Suppressor macrophage treated with lipopolysaccharide for 1 hour (primary cell): ENCODE measurements at regions not wholly inside any gene's neighbourhood (a gene's known extent, or its start where the extent isn't known, plus 50 kb on each side); places are given as distances from the start of the nearest gene placed in this dataset.
A peak's percentile ranks its signal among the peaks of the same experiment; 100 is the strongest.
"Not testable (repeated sequence)": the region's sequence is repeated elsewhere in the genome, so short reads cannot be mapped to it uniquely, and the experiment has no call there.

ENCODE experiments used
- DNase-seq, 3 donors: peaks; one replicate each; pipeline ENCODE4 v3.0.0-alpha.2; 2020 to 2022

DNA sequence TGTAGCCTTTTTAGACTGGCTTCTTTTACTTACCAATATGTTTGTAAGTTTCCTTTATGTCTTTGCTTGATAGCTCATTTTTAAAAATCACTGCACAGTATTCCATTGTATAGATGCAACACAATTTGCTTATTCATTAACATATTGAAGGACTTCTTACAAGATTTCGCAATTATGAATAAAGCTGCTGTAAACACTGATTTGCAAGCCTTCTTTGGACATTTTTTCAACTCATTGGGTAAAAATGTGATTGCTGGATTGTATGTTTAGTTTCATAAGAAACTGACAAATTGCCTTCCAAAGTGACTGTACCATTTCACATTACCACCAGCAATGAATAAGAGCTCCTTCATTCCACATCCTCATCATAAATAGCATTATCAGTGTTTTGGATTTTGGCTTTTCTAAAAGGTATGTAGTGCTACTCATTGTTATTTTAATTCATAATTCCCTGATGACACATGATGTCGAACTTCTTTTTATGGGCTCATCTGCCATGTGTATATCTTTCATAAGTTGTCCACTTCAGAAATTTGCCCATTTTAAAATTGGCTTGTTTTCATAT, 80.7 kb downstream of the TFAP2B start:
- DNase-seq = no peak

DNA sequence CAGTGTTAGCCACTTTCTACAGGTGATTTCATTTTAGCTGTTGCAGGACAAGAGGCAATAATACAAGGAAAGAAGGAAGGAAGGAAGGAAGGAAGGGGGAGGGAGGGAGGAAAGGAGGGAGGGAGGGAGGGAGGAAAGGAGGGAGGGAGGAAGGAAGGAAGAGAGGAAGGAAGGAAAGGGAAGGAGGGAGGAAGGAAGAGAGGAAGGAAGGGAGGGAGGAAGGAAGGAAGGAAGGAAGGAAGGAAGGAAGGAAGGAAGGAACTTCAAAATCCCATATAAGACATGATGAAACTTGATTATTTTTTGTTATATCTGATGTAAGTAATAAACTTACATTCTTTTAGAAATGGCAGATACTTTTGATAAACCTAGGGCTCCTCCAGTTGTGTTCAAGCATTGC, 83.6 kb downstream of the TFAP2B start:
- DNase-seq = no peak

DNA sequence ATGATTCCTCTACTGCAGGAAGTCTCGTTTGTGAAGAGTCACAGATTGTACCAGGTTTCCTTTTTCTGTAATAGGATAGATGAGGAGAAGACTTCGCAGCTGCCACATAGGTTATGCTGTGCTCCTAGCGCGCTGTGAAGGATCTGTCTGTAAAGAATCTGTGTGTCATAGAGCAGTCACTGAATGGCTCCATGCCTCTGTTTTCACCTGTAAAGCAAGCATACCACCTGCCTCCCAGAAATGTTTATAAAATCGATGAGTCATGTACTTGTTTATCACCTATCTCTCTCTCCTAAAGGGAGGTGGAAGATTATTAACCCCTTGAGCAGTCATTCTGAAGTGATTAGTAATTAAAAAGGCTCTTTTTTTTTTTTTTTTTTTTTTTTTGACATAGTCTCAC, 86.6 kb downstream of the TFAP2B start:
- no peak for DNase-seq

DNA sequence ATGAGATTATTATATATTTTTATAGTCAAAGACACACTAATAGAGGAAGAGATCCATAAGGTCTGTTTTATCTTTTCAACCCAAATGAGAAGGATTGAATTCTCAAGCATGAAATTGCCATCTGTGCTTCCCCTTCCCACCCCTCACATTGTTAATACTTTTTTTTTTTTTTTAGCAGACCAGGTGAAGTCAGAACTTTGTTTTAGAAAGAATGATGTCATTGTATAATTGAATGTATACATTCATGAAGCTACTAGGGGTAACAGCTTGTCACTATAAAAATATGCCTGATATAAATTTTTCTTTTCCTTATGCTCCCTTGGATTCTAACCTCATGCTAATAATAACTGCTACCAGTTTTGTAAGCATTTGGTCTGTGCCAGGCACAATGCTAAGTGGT, 88.9 kb downstream of the TFAP2B start:
- no peak for DNase-seq

DNA sequence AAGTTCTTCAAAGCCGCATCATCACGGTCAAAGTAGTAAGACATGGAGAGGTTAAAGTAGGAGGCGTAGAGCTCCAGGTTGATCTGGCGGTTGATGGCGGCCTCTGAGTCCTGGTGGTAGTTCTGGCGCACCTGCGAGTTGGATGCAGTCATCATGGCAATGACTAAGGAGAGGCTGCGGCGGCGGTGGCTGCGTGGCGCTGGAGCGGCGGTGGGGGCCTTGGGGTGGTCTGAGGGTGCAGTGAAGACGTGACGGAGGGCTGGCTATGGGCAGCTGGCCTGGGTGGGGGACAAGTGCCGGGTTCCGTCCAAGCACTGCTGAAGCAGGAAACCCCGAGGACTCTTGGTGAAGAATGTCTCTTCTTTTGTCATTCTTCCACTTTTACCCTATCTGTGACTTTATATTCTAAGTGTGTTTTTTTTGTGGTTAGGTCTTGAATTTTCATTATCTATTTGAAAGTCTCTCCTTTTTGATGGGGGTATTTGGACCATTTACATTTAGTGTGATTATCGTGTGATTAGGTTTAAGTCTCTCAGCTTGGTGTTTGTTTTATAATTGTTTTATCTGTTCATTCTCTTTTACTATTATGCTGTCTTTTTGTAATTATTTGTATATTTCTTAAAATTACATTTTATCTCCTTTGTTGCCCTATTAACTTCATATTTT, 94.6 kb downstream of the TFAP2B start:
- DNase-seq = no peak

DNA sequence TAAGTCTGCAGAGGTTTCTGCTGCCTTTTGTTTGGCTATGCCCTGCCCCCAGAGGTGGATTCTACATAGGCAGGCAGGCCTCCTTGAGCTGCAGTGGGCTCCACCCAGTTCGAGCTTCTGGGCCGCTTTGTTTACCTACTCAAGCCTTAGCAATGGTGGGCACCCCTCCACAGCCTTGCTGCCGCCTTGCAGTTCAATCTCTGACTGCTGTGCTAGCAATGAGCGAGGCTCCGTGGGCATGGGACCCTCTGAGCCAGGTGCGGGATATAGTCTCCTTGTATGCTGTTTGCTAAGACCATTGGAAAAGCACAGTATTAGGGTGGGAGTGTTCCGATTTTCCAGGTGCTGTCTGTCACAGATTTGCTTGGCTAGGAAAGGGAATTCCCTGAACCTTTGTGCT, 102.7 kb downstream of the TFAP2B start:
- not testable (repeated sequence) for DNase-seq

DNA sequence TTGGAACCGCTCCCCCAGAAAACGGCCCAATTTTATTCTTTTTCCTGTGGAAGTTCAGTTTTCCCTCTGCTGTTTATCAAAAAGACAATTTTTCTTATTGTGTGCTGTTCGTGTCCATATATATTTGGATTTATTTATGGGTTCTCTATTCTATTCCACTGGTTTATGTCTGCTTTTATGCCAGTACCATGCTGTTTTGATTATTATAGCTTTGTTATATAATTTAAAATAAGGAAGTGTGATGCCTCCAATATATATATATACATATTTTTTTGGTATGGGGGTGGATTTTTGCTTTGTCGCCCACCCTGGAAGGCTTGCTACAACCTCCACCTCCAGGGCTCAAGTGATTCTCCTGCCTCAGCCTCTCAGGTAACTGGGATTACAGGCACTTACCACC, 103.3 kb downstream of the TFAP2B start:
- no peak for DNase-seq

DNA sequence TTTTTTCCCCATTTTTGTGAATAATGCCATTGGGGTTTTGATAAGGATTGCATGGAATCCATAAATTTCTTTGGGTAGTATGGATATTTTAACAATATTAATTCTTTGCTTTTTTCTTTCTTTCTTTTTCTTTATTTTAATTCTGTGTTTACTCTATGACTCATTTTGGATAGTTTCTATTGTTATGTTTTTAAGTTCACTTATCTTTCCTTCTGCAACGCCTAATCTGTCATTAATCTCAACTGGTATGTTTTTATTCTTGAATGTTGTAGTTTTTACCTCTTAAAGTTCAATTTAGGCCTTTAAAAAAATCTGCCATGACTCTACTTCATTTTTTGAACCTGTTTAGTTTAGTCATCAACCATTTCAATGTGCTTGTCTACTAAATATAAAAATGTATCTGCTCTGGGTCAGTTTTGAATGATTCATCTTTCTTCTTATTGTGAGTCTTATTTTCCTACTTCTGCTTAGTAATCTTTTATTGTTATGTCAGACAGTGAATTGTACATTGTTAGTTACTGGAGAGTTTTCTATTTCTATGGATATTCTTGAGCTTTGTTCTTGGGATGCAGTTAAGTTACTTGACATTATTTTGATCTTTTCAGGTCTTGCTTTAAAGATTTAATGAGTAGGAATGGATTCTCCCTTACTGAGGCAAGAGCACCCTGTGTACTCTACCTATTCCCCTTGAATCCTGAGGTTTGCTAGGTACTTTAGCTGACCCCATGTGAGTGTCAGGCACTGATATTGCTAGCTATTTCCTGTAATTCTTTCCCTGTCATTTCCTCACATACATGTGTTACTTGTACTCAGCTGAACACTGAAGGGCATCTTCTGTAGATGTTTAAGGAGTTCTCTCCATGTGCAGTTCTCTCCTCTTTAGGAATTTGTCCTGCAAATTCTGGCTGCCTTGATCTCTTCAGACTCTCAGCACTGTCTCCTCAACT, 104.2 kb downstream of the TFAP2B start:
- no peak for DNase-seq

DNA sequence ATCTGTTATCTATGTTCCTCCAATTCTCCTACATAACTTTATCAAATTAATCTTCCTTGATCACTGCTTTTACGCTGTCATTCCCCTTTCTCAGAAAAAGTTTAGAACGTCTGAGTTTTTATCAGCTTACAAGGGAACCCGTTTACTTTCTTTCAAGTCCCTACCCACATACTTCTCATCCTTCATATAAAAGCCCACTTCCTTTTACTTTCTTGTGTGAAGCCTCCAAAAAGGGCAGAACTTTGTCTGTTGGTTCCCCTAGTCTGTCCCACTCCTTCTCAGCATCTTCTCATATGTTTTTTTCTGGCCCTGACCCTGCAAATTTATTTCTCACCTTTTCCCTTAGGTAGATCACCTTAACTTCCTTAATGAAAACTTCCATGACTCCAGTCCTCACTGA, 106.1 kb downstream of the TFAP2B start:
- DNase-seq = no peak

DNA sequence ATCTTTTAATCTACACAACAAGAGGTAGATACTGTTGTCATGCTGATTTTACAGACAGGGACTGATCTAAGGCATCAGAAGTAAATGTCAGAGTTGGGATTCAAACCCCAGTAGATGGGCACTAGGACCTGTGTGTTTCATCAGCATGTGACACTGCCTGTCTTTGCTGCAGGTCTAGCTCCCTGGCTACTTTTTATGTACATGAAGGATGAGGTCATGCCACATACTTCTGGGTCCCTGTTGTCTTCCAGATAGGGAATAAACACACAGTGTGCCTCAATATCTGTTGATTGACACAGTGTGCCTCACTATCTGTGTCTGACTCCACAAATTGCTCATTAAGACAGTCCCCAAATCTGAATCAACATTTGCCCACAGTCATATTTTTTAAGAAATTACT, 106.9 kb downstream of the TFAP2B start:
- DNase-seq = no peak

DNA sequence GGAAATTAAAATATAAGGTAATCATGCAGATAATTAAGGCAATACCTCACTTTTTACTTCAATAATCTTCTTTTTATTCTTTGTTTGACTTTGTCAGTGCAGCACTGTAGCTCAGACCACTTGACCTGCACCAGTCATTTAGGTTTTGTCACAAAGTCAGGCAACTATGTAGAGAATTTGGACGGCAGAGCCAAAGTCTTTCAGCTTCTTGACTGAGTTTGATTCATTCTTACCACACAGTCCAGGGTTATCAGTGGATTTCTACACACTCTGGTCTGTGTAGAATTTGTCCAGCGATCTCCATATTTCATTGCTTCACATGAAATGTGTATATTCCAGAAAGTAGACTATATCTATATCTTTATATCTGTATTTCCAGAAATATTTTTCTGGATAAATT, 107.3 kb downstream of the TFAP2B start:
- no peak for DNase-seq

DNA sequence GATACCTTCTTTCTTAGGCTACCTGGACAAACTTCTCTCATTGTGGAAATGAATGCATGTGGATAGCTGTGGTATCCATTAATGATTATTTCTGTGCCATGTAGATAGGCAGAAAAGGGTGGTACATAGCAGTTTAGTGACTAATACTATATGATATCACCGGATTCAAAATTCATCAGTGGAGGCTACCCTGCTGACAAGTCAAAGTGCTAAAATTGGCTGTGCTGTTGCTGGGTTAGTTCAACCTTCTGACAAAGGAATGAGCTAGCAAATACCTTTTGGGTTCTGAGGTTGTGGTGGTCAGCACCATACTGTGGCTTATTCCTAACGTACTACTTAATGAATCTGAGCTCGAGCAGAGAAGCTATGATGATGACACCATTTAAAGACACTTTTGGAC, 109.1 kb downstream of the TFAP2B start:
- DNase-seq = no peak

DNA sequence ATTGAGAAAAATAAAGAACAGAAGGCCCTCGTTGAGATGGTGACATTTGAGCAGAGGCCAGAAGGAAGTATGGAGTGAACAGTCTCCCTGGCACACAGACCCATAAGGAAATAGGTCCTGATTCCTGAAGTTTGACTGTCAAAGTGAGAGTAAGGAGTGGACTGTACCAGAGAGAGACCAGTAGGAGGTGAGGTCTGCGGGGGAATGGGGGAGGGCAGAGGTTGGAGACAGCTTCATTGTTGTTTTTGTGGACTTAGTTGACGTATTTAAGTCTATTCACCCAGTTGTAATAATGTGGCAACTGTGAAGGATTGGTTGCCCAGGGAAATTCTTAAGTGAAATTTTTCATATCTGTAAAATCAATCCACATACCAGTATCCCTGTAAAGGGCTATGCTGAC, 110.7 kb downstream of the TFAP2B start:
- no peak for DNase-seq

DNA sequence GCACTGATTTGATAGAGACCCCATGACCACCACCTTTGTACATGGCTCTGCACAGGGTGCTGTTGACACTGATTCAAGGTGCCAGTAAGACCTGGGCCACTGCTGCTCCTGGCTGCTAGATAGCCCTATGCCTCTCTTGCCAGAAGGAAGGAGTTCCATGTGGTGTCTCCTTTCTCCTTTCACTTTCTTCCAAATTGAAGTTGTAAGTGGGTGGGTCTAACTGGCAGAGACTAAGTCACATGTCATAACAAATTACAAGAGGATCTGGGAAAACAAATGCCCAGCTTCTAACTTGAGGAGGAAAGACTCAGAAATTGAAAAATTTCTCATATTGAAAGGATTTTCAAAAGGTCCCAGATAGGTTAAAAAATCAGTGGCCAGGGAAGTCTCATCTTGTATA, 116.8 kb downstream of the TFAP2B start:
- DNase-seq = peak in 2 of 3 donors; percentile 1

DNA sequence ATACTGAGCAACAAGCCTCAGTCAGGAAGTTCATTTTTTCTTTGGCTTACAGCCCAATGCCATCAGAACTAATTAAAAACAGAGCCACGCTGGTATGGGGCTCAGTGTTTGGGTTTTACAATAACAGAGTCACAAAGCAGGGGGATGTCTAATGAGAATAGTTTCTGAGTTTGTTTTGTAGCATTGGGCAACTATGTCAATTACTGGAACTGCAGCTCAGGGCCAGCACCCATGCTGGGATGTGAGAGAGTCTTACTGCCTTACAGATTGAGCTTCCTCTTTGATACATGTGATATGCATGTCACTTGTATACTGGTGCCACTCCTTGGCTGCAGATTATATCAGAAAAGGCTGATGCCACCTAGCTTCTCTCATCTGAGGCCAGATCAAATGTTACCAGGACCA, 117.6 kb downstream of the TFAP2B start:
- DNase-seq = peak; percentile 16 to 40 (median 18)

DNA sequence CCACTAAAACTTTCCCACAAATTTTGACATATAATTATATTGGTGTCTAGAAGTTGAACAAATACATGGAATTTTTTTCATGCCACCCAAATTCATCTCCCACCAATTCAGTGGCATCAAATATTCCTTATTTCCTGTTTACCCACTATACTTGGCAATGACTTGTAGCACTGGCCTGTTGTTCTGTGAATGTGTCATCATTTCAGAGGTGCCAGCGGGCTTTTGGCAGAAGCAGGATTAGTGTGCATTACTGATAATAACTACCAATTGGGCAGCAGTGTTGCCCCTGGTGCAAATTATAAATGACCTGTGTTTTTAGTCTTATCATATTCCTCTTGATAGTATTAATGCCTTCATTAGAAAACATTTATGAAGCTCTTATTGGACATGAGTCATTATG, 121.3 kb downstream of the TFAP2B start:
- no peak for DNase-seq

DNA sequence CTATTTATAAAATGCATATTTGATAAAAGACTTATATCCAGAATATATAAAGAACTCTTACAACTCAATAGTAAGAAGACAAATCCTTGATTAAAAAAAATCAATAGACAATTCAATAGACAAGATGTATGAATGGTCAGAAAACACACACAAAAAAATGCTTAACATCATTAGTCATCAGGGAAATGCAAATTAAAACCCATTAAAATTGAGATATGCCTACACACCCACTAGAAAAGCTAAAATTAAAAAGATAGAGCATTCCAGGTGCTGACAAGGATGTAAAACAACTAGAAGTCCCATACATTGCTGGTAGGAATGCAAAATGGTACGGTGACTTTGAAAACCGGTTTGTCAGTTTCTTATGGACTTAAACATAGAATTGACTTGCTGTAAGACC, 127.1 kb downstream of the TFAP2B start:
- no peak for DNase-seq

DNA sequence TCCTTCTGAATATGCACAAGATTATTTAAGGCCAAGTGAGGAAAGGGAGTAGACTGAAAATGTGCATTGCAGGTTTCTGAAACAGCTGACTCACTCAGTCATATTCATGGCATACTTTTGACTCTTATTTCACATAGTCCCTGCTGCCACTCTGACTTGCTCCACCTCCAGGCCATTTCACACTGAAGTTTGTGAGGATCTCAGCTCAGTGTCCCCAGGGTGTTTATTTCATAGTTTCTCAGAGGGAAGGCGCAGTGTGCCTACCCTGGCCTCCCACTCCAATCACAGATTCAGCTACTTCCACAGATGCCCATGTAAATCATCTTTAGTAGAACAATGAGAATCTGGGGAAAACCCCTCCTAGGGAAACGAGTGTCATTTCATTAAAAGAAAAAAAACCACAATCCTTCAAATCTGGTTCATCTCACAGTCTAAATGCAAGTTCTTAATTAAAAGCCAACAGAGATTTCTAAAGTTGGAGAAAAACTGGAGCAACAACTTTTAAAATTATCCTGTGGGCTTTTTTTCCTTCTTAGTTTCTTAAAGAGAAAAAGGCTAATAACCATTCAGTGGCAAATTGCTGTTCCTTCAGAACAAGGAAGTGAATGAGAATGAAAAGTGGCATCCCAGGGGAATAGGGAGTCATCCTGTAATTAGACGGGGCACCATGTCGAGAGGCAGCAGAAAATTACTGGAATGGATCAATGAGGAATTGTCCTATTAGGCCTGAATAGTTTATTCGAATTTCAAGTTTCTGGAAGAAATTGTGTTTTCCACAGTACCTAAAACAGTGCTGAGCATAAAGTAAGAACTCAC, 133.6 kb downstream of the TFAP2B start:
- DNase-seq = no peak

DNA sequence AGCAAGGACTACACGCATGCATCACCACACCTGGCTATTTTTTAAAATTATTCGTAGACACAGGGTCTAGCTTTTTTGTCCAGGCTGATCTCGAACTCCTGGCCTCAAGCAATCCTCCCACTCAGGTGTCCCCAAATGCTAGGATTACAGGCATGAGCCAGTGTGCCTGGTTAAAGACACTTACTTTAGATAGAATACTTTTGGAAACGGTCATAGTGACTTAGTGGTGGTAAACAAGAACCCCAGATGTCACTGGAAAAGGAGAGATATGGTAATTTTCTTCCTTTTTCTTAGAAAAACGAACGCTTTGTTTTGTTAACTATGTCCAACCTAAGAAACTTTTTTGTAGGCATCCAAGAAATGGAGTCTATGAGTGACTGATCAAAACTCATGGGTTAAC, 137.3 kb downstream of the TFAP2B start:
- DNase-seq = no peak

DNA sequence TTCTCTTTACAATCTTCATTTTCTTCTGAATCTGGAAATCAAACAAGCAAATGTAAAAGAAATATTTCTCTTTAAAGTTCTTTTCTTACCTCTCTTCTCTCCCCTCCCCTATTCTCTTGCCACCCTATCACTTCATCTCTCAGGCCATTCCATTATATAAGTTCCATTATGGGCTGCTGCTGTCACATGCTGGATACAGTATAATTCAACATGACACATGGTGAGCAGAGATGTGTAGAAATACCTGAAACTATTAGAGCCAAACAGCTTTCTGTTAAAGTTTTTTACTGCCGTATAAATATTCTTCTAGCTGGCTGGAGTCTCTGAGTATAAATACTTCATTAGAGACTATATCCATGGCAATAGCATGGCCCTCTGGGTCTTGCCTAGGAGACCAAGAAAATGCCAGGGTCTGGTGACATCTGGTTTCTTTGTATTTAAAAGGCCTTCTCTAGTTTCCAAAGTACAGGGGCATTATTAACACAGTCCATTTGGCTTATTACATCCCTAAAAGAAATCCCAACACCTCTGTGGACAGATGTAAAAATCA, 139.6 kb downstream of the TFAP2B start:
- DNase-seq = no peak

DNA sequence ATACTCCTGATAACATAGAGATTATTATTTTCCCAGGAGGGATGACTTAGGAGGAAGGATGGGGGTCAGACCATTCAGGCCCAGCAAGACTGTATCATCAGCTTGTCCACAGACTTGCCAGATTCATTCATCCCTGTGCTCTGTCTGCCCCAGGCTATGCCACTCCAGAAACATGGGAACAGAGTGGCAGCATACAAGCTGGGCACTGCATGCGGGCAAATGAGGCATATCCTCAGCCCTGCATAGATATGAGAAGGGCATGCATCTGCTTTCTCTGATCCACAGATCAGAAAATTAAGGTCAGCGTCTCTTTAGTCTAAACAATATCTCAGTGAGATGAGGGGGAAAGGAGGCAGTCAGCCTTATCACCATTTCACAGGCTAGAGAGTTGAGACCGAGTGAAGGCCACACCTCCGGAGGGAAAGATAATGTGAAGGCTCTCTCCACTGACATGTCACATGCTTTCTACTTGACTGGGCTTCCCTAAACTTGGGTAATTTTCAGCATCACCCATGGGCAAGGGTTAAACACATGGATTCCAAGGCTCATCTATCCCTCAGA, 140.5 kb downstream of the TFAP2B start:
- DNase-seq = no peak

DNA sequence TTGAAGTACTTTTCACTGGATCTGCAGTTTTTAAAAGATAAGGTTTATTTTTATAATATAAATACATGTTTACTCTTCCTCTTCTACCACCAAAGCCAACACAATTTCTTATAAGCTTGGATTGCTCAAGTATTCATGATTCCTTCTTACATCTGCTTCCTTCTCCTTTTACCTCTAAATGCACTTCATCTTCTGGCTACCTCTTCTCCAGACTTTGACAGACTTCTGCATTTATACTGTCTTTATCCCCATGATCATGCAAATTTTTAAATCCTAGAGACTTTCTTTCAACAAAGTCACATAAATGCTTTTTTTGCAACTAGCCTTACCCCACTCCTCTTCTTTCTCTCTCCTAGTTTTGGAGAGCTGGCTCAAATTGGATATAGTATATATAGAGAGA, 142.9 kb downstream of the TFAP2B start:
- no peak for DNase-seq
